Endothelial cell of umbilical vein (primary cell): ENCODE measurements at regions not wholly inside any gene's neighbourhood (a gene's known extent, or its start where the extent isn't known, plus 50 kb on each side); places are given as distances from the start of the nearest gene placed in this dataset.

ENCODE experiments used
- BruUV-seq: library from RNA; stranded (reverse); fragments of 400-500 nt; replicated peaks from 2 replicates; lab custom pipeline; 2021; lab: Mats Ljungman, UMichigan
- CTCF ChIA-PET: fragments of 300-600, 350-600 bp; sonication (Branson Sonifier 250); formaldehyde crosslinking; loops from one replicate; lab custom pipeline; 2021; ENCODE audit warnings: antibody characterized with exemption, inconsistent platforms; lab: Charles Lee
- POLR2A ChIA-PET: fragments of 300-600, 350-600 bp; sonication (Branson Sonifier 250); formaldehyde crosslinking; loops from one replicate; lab custom pipeline; 2021; ENCODE audit warnings: antibody characterized with exemption, inconsistent platforms; lab: Charles Lee
- DNase-seq: peaks from one replicate; pipeline ENCODE4 v3.0.0-alpha.2; 2011; ENCODE audit warnings: low read depth, low spot score
- FAIRE-seq: peaks from 2 replicates; lab custom pipeline; 2011; peaks lifted over from hg19 to GRCh38; lab: Jason Lieb, UNC
- H2AFZ ChIP-seq: 2 replicates; pipeline ENCODE4 v1.6.0; 2012; ENCODE audit warnings: low read depth, low read length, control low read depth, inconsistent platforms
- H3K27ac ChIP-seq: 2 replicates; pipeline ENCODE4 v1.5.1; 2011; ENCODE audit warnings: low read depth, mild to moderate bottlenecking, control low read depth, low read length, moderate library complexity; ENCODE audit not compliant: insufficient read depth
- H3K27me3 ChIP-seq, 2 experiments: 2 replicates each; pipeline versions ENCODE4 v1.6.0 to v1.6.1; 2011; ENCODE audit warnings: low read length in 2 of 2, mixed read lengths in 1 of 2; ENCODE audit not compliant: control insufficient read depth in 2 of 2, insufficient read depth in 2 of 2
- H3K36me3 ChIP-seq, 2 experiments: 2 replicates in 1 of 2; 3 replicates in 1 of 2; pipeline ENCODE4 v1.5.1; 2011; ENCODE audit warnings: low read length in 2 of 2, mild to moderate bottlenecking in 1 of 2, moderate library complexity in 1 of 2; ENCODE audit not compliant: control insufficient read depth in 2 of 2, insufficient read depth in 2 of 2; ENCODE audit errors: extremely low read depth in 1 of 2
- H3K4me1 ChIP-seq: 3 replicates; pipeline ENCODE4 v1.5.1; 2011; ENCODE audit warnings: mild to moderate bottlenecking, low read length; ENCODE audit not compliant: control insufficient read depth, insufficient read depth; ENCODE audit errors: extremely low read depth
- H3K4me2 ChIP-seq: 2 replicates; pipeline ENCODE4 v1.6.1; 2011; ENCODE audit warnings: low read length, control low read depth, mixed read lengths; ENCODE audit not compliant: insufficient read depth
- H3K4me3 ChIP-seq, 3 experiments: fragments of 200-600 bp in 1 of 3; sonication (generic), shearing (Covaris generic) in 1 of 3; replicated peaks in 1 of 3; 2 replicates each; pipeline ENCODE4 v1.5.1; 2011 to 2016; ENCODE audit warnings: control low read depth in 3 of 3, low read length in 3 of 3, mild to moderate bottlenecking in 2 of 3, inconsistent platforms in 1 of 3, low read depth in 1 of 3, moderate library complexity in 1 of 3; ENCODE audit not compliant: insufficient read depth in 1 of 3
- H3K79me2 ChIP-seq: 2 replicates; pipeline ENCODE4 v1.6.0; 2012; ENCODE audit warnings: low read length, inconsistent platforms; ENCODE audit not compliant: control insufficient read depth, insufficient read depth
- H3K9ac ChIP-seq: replicated peaks from 2 replicates; pipeline ENCODE3; 2011; ENCODE audit warnings: low read length, control low read depth; ENCODE audit not compliant: insufficient read depth; ENCODE audit errors: extremely low read depth
- H3K9me1 ChIP-seq: replicated peaks from 3 replicates; pipeline ENCODE4 v1.6.0; 2011; ENCODE audit warnings: mild to moderate bottlenecking, low read length; ENCODE audit not compliant: control insufficient read depth, insufficient read depth; ENCODE audit errors: extremely low read depth
- H3K9me3 ChIP-seq: replicated peaks from 2 replicates; pipeline ENCODE4 v1.5.1; 2012; ENCODE audit warnings: low read length, inconsistent platforms; ENCODE audit not compliant: control insufficient read depth, insufficient read depth
- H4K20me1 ChIP-seq: replicated peaks from 2 replicates; pipeline ENCODE3; 2011; ENCODE audit warnings: mild to moderate bottlenecking, low read length; ENCODE audit not compliant: control insufficient read depth, insufficient read depth; ENCODE audit errors: extremely low read depth
- CTCF ChIP-seq, 2 donors: IDR thresholded peaks; 1 replicate in 1 of 2; 2 replicates in 1 of 2; pipeline ENCODE4 v1.5.1; 2011; ENCODE audit warnings: low read length in 2 of 2, mild to moderate bottlenecking in 2 of 2, moderate library complexity in 2 of 2, control low read depth in 1 of 2, inconsistent platforms in 1 of 2, low read depth in 1 of 2; ENCODE audit not compliant: insufficient read depth in 1 of 2; ENCODE audit errors: extremely low read depth in 1 of 2
- EZH2 ChIP-seq: IDR thresholded peaks from 2 replicates; pipeline ENCODE4 v1.6.1; 2012; ENCODE audit warnings: borderline replicate concordance, low read depth, mild to moderate bottlenecking, moderate library complexity, low read length, inconsistent platforms; ENCODE audit not compliant: severe bottlenecking
- FOS ChIP-seq: IDR thresholded peaks from 2 replicates; pipeline ENCODE4 v1.6.1; 2011; ENCODE audit warnings: mild to moderate bottlenecking, low read length, moderate library complexity, borderline replicate concordance; ENCODE audit not compliant: insufficient read depth
- GATA2 ChIP-seq: IDR thresholded peaks from 2 replicates; pipeline ENCODE4 v1.7.0; 2011; ENCODE audit warnings: low read depth, mild to moderate bottlenecking, moderate library complexity, mixed read lengths, low read length; ENCODE audit not compliant: insufficient read length, insufficient read depth
- JUN ChIP-seq: IDR thresholded peaks from 2 replicates; pipeline ENCODE4 v1.6.1; 2011; ENCODE audit warnings: borderline replicate concordance, low read depth; ENCODE audit not compliant: insufficient read length, insufficient read depth
- MAX ChIP-seq: IDR thresholded peaks from 2 replicates; pipeline ENCODE4 v1.6.1; 2011; ENCODE audit not compliant: insufficient read depth, insufficient read length
- MYC ChIP-seq: IDR thresholded peaks from one replicate; pipeline ENCODE4 v1.6.1; 2011; ENCODE audit warnings: mild to moderate bottlenecking, low read depth, low read length
- POLR2A ChIP-seq: IDR thresholded peaks from 2 replicates; pipeline ENCODE4 v1.6.1; 2012; ENCODE audit warnings: low read depth, mild to moderate bottlenecking, control low read depth, low read length
- POLR2AphosphoS5 ChIP-seq: IDR thresholded peaks from 2 replicates; pipeline ENCODE4 v1.6.1; 2012; ENCODE audit warnings: low read depth, mild to moderate bottlenecking, control low read depth, low read length, moderate library complexity; ENCODE audit not compliant: insufficient read depth
- dilution Hi-C: fragments of 300-500 bp; cut with MboI; formaldehyde crosslinking; loops from one replicate; pipeline ENCODE4 v1.15.0; 2019; ENCODE audit warnings: low sequenced_read_pairs; ENCODE audit not compliant: extremely low pct_ligation_motif_present
- intact Hi-C: fragments of 100-400 bp; cut with micrococcal nuclease; formaldehyde crosslinking; loops from one replicate; pipeline ENCODE4 v1.10.0; 2022

- Histone ChIP-seq H3K27me3 (no peaks in the 10 kb centered on the region), H3K4me3 (no peak overlapping the region), H3K4me1 (no peaks in the 10 kb centered on the region), H4K20me1 (no peaks in the 10 kb centered on the region), H2AFZ (no peak overlapping the region), H3K9me3 (peaks cover 2% of the 10 kb centered on the region), H3K9ac (no peak overlapping the region), H3K36me3 (no peaks in the 10 kb centered on the region), H3K27ac (no peak overlapping the region), H3K4me2 (no peak overlapping the region), H3K9me1 (no peaks in the 10 kb centered on the region), H3K79me2 (no peaks in the 10 kb centered on the region)
- CTCF ChIA-PET: no interaction called here
- dilution Hi-C loops: no loop called here
- DNase-seq (no peak), FAIRE-seq (no peak)
- TF ChIP-seq GATA2: no peak
- intact Hi-C loops: no loop called here
- POLR2A ChIA-PET: no interaction called here
- BruUV-seq: no TSS peak
Observed at GRCh38 chr6:14291331-14291730, 173.8 kb downstream of the CD83 start.

GRCh38 chr6:14292119-14292518 is 174.5 kb downstream of the CD83 start:
- POLR2A ChIA-PET: no interaction called here
- H2AFZ ChIP-seq: no peak overlapping the region

More at GRCh38 chr6:14292119-14292518, 174.5 kb downstream of the CD83 start:
- no peak for DNase-seq
- no peaks in the 10 kb centered on the region for H3K36me3 ChIP-seq
- H3K9me1 ChIP-seq: no peaks in the 10 kb centered on the region
- H3K4me1 ChIP-seq: no peaks in the 10 kb centered on the region
- no peaks in the 10 kb centered on the region for H3K79me2 ChIP-seq
- dilution Hi-C loops: no loop called here
- H3K4me2 ChIP-seq: no peak overlapping the region
- intact Hi-C loops: no loop called here
- CTCF ChIA-PET: no interaction called here
- H4K20me1 ChIP-seq: no peaks in the 10 kb centered on the region
- no TSS peak for BruUV-seq
- no peaks in the 10 kb centered on the region for H3K27me3 ChIP-seq
- TF ChIP-seq GATA2 (no peak), FOS (no peak), CTCF (IDR thresholded peaks at IDR 0.05; ENCODE audit: extremely low read depth in 1 of 2, insufficient read depth in 1 of 2, low read depth in 1 of 2, low read length in 2 of 2) (no peak), EZH2 (no peak), POLR2A (no peak), MYC (no peak), MAX (no peak), POLR2AphosphoS5 (no peak), JUN (no peak)
- FAIRE-seq: no peak
- no peak overlapping the region for H3K27ac ChIP-seq
- peaks cover 2% of the 10 kb centered on the region for H3K9me3 ChIP-seq
- H3K4me3 ChIP-seq: no peak overlapping the region
- no peak overlapping the region for H3K9ac ChIP-seq
